ENCODE measurements at regions not wholly inside any gene's neighbourhood (a gene's known extent, or its start where the extent isn't known, plus 50 kb on each side); places are given as distances from the start of the nearest gene placed in this dataset.

DNA sequence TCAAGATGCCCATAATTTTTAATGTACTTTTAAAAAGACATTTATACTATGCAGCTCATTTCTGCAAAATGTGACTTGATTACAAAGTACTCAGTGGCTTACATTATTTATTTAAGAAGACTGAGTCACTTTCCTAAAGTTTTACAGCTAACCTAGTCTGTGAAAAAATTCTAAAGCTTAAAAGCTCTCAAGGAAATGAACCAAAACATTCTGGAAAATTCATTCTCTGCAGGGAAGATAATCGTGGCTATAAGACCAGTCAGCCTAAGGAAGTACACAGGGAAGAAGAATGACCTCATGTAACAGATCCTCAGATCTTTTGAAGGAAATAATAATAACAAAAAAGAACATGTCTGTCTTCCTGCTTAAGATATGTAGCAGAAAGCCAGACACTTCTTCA, 232.1 kb upstream of the STK17B start:
- no peak for DNase-seq

DNA sequence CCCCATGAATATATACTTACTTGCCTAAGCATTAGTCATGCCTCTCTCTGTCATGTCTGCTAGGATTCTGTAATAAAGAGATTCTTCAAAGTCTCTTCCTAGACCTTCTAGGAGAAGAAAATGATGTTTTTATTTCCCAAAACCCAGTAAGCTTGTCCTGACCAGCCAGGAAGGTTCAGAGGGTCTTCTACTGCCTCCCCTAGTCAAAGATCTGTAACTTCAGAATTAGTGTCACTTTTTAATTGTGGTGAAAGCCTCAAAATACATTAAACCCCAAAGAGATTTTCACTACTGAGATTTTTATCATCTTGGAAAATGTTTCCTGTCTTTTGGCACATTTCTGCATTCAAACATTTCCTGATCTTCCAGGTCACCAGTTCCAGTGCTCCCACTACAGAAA, 232.9 kb upstream of the STK17B start:
- no peak for DNase-seq

- no peak for DNase-seq
Measured at GRCh38 chr2:196407675-196408264, 231.7 kb upstream of the CCDC150 start.

GRCh38 chr2:196409376-196409775, 230.1 kb upstream of the CCDC150 start:
- no peak for DNase-seq

DNA sequence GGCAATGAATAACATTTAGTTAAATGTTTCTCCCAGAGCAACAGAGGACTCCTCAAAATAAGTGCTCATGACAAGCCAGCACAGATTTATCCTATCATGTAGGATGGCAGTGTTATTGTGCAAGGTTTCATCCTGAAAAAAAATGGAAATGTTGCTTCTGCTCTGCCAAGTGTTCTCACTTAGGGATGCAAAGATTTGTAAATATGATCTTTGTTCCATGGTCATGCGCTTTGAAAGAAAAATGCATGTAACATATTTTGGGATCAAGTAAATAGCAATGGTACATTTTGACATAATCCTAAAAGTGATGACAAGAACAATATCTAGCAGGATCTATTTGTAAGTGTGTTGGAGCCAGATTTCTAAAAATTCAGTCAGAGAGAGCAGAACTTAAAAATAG, 229.5 kb upstream of the CCDC150 start:
- DNase-seq: no peak

DNA sequence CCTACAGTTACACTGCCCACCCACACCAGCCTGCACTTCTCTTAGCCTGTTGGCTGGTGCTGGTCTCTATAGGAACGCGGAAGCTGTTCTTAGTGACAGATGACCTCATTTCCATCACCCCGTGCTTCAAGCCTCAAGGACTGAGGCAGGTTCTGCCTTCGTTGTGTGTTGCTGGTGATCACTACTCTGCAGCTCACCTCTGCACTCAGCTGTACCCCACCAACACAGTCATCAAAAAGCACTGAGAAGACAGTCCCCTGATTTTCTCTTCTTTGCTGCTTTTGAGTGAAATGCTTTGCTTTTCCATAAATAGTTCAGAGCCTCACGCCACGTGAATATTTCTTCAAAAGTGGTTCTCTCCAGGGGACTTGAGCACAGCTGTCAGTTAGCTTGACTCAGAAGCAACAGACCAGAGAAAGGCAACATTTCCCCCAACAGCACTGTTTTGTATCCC, 225.7 kb upstream of the CCDC150 start:
- DNase-seq: no peak

- DNase-seq: no peak
Measured at GRCh38 chr2:196415384-196415783, 224.1 kb upstream of the CCDC150 start.

- no peak for DNase-seq
Measured at GRCh38 chr2:196420143-196420542, 219.4 kb upstream of the CCDC150 start.

GRCh38 chr2:196421880-196422279, 217.6 kb upstream of the CCDC150 start:
- no peak for DNase-seq

DNA sequence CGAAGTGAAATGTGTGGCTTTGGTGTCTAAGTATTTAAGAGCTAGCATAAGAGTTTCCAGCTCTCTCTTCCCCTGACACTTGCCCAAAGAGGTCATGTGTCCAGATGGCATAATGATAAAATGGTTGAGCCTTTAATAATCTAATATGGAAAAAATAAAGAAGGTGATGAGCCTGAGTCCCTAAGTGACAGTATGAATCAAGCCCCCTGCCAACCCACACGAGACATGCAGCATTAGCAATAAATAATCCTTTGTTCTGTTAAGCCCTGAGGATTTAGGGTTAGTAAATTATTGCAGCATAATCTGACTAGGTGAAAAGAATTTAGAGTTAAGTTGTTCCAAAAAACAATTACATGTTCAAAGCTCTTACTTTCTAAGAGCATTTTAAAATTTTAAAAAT, 217.2 kb upstream of the CCDC150 start:
- DNase-seq: no peak

GRCh38 chr2:196426122-196426521, 213.4 kb upstream of the CCDC150 start:
- DNase-seq: no peak

- no peak for DNase-seq
Measured at GRCh38 chr2:196427986-196428634, 211.4 kb upstream of the CCDC150 start.

GRCh38 chr2:196431076-196431475, 208.4 kb upstream of the CCDC150 start:
- no peak for DNase-seq

- DNase-seq: peak; percentile 13
Measured at GRCh38 chr2:196431957-196432356, 207.6 kb upstream of the CCDC150 start.

DNA sequence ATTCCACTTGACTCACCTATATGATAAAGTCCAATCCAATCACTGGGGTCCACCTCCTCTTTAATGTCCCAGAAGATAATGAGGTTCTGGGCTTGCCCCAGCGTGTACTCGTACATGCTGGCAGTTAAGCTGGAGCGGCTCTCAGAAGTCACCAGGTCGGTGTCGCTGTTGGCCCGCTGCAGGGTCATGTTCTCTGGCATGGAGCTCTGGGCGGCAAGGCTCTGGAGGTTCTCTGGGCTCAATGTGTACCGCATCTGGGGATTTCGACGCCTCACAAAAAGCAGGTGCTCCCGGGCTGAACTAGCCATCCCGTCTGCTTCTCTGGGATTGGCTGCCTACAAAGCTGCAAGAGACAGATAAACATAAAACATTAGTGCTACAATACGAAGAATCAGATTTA, 206.4 kb upstream of the CCDC150 start:
- DNase-seq: no peak

DNA sequence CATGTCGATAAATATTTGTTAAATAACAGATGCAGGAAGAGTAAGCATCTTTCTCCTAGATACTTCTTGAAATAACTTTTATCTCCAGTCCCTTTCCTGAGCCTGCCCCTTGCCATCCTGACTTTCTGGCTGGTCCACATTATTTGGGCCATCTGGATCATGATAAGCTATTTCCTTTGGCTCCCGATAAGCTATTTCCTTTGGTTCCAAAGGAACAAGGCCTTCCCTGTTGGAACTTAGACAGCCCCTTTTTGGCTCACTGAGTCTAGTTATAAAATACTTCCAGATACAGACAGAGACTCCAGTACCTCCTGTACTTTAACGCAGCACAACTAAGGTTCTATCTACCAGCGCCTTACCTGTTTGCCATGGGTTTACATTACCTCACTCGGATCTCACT, 205.3 kb upstream of the CCDC150 start:
- no peak for DNase-seq

DNA sequence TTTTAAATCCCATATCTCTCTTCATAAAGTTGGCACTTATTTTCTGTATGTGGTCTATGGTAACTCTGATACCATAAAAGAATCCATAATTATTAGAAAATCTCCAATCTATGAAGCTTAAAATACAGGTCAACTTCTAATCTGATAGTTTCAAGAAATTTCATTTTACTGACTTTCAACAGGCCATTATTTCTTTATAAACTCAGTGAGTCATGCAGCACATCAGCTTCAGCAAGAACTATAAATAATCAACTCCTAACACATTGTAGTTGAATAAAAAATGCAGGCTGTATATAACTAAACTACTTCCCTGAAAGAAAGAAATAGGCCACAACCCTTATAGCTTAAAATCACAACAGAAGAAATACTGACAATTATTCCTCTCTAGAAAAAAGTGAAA, 204.3 kb upstream of the CCDC150 start:
- DNase-seq: no peak

GRCh38 chr2:196437626-196438025, 201.9 kb upstream of the CCDC150 start:
- DNase-seq: no peak

GRCh38 chr2:196439760-196440159, 199.8 kb upstream of the CCDC150 start:
- DNase-seq: no peak

GRCh38 chr2:196440413-196440812, 199.1 kb upstream of the CCDC150 start:
- DNase-seq: no peak

GRCh38 chr2:196441527-196441926, 198.0 kb upstream of the CCDC150 start:
- DNase-seq: no peak

- no peak for DNase-seq
Measured at GRCh38 chr2:196442211-196442610, 197.3 kb upstream of the CCDC150 start.

DNA sequence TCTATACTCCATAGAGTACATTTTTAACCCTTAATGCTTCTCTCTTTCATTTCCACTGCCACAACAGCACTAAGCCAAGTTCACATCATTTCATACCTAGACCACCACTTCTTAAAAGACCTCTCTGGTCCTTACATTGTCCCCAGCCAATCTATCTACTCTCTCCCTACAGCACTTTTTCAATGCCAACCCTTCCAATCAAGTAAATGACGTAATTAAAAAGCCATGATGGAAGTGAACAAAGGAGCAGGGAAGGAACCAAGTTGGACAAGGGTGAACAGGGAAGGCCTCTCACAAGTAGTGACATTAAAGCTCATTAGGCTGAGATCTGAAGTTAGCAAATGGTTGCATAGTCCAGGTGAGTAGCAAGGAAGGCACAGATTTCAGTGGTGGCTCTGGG, 195.1 kb upstream of the CCDC150 start:
- no peak for DNase-seq

DNA sequence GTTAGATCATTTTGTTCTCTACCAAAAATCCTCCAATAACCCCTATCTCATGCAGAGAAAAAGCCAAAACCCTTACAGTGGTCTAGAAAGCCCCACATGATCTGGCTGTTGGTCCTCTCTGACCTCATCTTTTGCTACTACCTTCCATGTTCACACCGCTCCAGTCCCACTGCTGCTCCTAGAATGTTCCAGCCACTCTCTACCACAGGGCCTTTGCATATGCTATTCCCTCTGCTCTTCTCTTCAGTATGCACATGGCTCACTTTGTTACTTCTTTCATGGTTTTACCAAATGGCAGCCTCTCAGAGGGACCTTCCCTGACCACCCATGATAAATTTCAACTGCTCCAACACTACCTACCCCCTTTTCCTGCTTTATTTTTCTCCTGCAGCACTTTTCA, 193.5 kb upstream of the CCDC150 start:
- DNase-seq: no peak

- no peak for DNase-seq
Measured at GRCh38 chr2:196448407-196449079, 191.0 kb upstream of the CCDC150 start.
